HepG2 (cell line): ENCODE measurements at regions not wholly inside any gene's neighbourhood (a gene's known extent, or its start where the extent isn't known, plus 50 kb on each side); places are given as distances from the start of the nearest gene placed in this dataset.

Experiments used
- ATAC-seq: fragments of 200-7000 bp; cut with Tn5 transposase; 3 replicates; pipeline ENCODE4 v1.9.1; 2020; ENCODE audit warnings: mild to moderate bottlenecking, moderate library complexity
- BruUV-seq: library from RNA; stranded (reverse); fragments of 400-500 nt; replicated peaks from 2 replicates; lab custom pipeline; 2021; lab: Mats Ljungman, UMichigan
- CTCF ChIA-PET: fragments of 300-600 bp; formaldehyde crosslinking; extraction: SDS; loops from one replicate; lab custom pipeline; 2021; ENCODE audit warnings: low total read pairs, inconsistent platforms, low intra/inter-chr PET ratio; lab: Yijun Ruan, JAX
- POLR2A ChIA-PET: fragments of 350-600 bp; sonication (Branson Sonifier 250); formaldehyde crosslinking; loops from one replicate; lab custom pipeline; 2020; ENCODE audit warnings: antibody characterized with exemption, inconsistent platforms; lab: Yijun Ruan, JAX
- DNase-seq: peaks from one replicate; pipeline ENCODE4 v3.0.0-alpha.2; 2015; ENCODE audit warnings: low spot score
- FAIRE-seq: peaks from 3 replicates; lab custom pipeline; 2011; peaks lifted over from hg19 to GRCh38; lab: Jason Lieb, UNC
- H2AFZ ChIP-seq: one replicate; pipeline ENCODE4 v1.6.1; 2011; ENCODE audit warnings: low read length, inconsistent platforms
- H3K27ac ChIP-seq: fragments of 300-600 bp; 3 replicates; pipeline ENCODE4 v1.8.0; 2011; ENCODE audit warnings: mixed run types, mild to moderate bottlenecking, mixed read lengths, low read length, inconsistent platforms; ENCODE audit not compliant: insufficient read depth; ENCODE audit errors: extremely low read length
- H3K27me3 ChIP-seq, 2 experiments: fragments of 200-600 bp in 1 of 2; 2 replicates in 1 of 2; 3 replicates in 1 of 2; pipeline versions ENCODE4 v1.6.0 to v1.8.0; 2011; ENCODE audit warnings: low read length in 2 of 2, mild to moderate bottlenecking in 2 of 2, moderate library complexity in 2 of 2, inconsistent platforms in 1 of 2; ENCODE audit not compliant: insufficient read depth in 2 of 2, control insufficient read depth in 1 of 2
- H3K36me3 ChIP-seq, 2 experiments: fragments of 200-600 bp in 1 of 2; replicated peaks in 1 of 2; 2 replicates in 1 of 2; 3 replicates in 1 of 2; pipeline versions ENCODE4 v1.5.1 to v1.8.0; 2011; ENCODE audit warnings: low read length in 2 of 2, inconsistent platforms in 1 of 2; ENCODE audit not compliant: insufficient read depth in 2 of 2, control insufficient read depth in 1 of 2
- H3K4me1 ChIP-seq: 2 replicates; pipeline ENCODE4 v1.5.1; 2012; ENCODE audit warnings: low read length, inconsistent platforms; ENCODE audit not compliant: insufficient read depth
- H3K4me2 ChIP-seq: 2 replicates; pipeline ENCODE4 v1.6.0; 2011; ENCODE audit warnings: low read depth, low read length, inconsistent platforms
- H3K4me3 ChIP-seq, 3 experiments: fragments of 200-600 bp in 1 of 3; sonication (generic), shearing (Covaris generic) in 1 of 3; replicated peaks in 1 of 3; 2 replicates each; pipeline ENCODE4 v1.5.1; 2011 to 2016; ENCODE audit warnings: low read length in 3 of 3, inconsistent platforms in 2 of 3, low read depth in 2 of 3, mild to moderate bottlenecking in 2 of 3, control low read depth in 1 of 3, mixed read lengths in 1 of 3; ENCODE audit not compliant: insufficient read depth in 1 of 3
- H3K79me2 ChIP-seq: one replicate; pipeline ENCODE4 v1.6.1; 2011; ENCODE audit warnings: low read length, inconsistent platforms; ENCODE audit not compliant: insufficient read depth
- H3K9ac ChIP-seq: 2 replicates; pipeline ENCODE4 v1.6.0; 2011; ENCODE audit warnings: mild to moderate bottlenecking, low read depth, low read length, inconsistent platforms; ENCODE audit not compliant: insufficient read depth
- H3K9me3 ChIP-seq: 2 replicates; pipeline ENCODE4 v1.5.1; 2012; ENCODE audit warnings: mild to moderate bottlenecking, low read length
- H4K20me1 ChIP-seq: 2 replicates; pipeline ENCODE4 v1.6.0; 2011; ENCODE audit warnings: inconsistent platforms, mild to moderate bottlenecking, low read length, moderate library complexity; ENCODE audit not compliant: insufficient read depth
- ADNP ChIP-seq: sonication (generic); formaldehyde crosslinking; IDR thresholded peaks from 2 replicates; pipeline ENCODE4 v1.4.0; 2020; ENCODE audit warnings: missing genetic modification reagents
- GATAD1 ChIP-seq: IDR thresholded peaks from 2 replicates; pipeline ENCODE4 v1.6.1; 2016; ENCODE audit warnings: missing genetic modification reagents, missing compliant biosample characterization
- HNRNPL ChIP-seq: fragments of 200-400 bp; formaldehyde crosslinking; IDR thresholded peaks from 2 replicates; pipeline ENCODE4 v1.6.1; 2017; ENCODE audit warnings: mild to moderate bottlenecking, low read depth, low read length
- NBN ChIP-seq: fragments of 450-650 bp; conservative IDR thresholded peaks from 2 replicates; pipeline ENCODE4 v1.6.1; 2017
- NPAS2 ChIP-seq: sonication (generic); formaldehyde crosslinking; IDR thresholded peaks from 2 replicates; pipeline ENCODE4 v1.8.0; 2022; ENCODE audit warnings: mild to moderate bottlenecking, missing genetic modification reagents, borderline replicate concordance
- SIN3A ChIP-seq: IDR thresholded peaks from 2 replicates; pipeline ENCODE4 v1.6.1; 2011; ENCODE audit warnings: low read depth, mild to moderate bottlenecking, control low read depth, low read length, borderline replicate concordance
- SP2 ChIP-seq: sonication (generic); formaldehyde crosslinking; IDR thresholded peaks from 2 replicates; pipeline ENCODE4 v1.5.1; 2020; ENCODE audit warnings: mild to moderate bottlenecking, missing genetic modification reagents
- ZNF24 ChIP-seq: fragments of 450-650 bp; IDR thresholded peaks from 2 replicates; pipeline ENCODE4 v1.6.1; 2017; ENCODE audit warnings: antibody characterized with exemption, mild to moderate bottlenecking
- WGBS: methylation state at CpG from one replicate; pipeline ENCODE4 v1.1.6; 2017; ENCODE audit warnings: low lambda C conversion rate; 5-methylcytosine and 5-hydroxymethylcytosine counted together
- in situ Hi-C: cut with HindIII; loops from 2 replicates; pipeline ENCODE4 v1.10.0; 2017; ENCODE audit warnings: low pct_unique_long_range_greater_than_20kb; ENCODE audit not compliant: extremely low pct_ligation_motif_present
- intact Hi-C: fragments of 100-400 bp; cut with micrococcal nuclease; formaldehyde crosslinking; loops from one replicate; pipeline ENCODE4 v1.10.0; 2022; ENCODE audit not compliant: unreplicated experiment
- TF ChIP-seq, protein P1 (sequence below): sonication (generic); formaldehyde crosslinking; IDR thresholded peaks from 2 replicates; pipeline ENCODE4 v1.5.0; 2020; ENCODE audit warnings: missing genetic modification reagents, mild to moderate bottlenecking, borderline replicate concordance
- TF ChIP-seq, protein P2 (sequence below): sonication (generic); formaldehyde crosslinking; IDR thresholded peaks from 2 replicates; pipeline ENCODE4 v1.5.0; 2020; ENCODE audit warnings: missing genetic modification reagents
- TF ChIP-seq, protein P3 (sequence below): sonication (generic); formaldehyde crosslinking; IDR thresholded peaks from 2 replicates; pipeline ENCODE4 v1.5.0; 2020; ENCODE audit warnings: mild to moderate bottlenecking, missing genetic modification reagents
- TF ChIP-seq, protein P4 (sequence below): sonication (generic); formaldehyde crosslinking; IDR thresholded peaks from 2 replicates; pipeline ENCODE4 v1.8.1; 2022; ENCODE audit warnings: low read depth, mild to moderate bottlenecking, missing genetic modification reagents
- TF ChIP-seq, protein P5 (sequence below): sonication (generic); formaldehyde crosslinking; IDR thresholded peaks from 2 replicates; pipeline ENCODE4 v1.5.0; 2020; ENCODE audit warnings: mild to moderate bottlenecking, missing genetic modification reagents

DNA sequence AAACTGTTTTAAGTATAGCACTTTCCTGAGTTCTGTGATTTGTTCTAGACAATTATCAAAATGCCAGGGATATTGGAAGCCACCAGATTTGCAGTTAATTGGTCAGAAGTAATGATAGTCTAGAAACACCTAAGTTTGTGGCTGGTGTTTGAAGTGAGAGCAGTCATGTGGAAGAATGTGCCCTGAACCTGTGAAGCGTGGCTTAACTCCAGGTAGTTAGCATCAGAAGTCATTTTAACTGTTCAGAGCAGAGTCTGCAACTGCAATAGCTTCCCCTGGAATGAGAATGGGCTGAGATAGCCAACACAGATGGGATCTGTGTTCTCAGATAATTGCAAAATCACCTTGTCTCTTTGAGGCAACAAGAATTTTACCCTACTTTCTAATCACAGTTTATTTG lies 255.1 kb upstream of the GK2 start (continued):
- TF ChIP-seq, protein P1, sequence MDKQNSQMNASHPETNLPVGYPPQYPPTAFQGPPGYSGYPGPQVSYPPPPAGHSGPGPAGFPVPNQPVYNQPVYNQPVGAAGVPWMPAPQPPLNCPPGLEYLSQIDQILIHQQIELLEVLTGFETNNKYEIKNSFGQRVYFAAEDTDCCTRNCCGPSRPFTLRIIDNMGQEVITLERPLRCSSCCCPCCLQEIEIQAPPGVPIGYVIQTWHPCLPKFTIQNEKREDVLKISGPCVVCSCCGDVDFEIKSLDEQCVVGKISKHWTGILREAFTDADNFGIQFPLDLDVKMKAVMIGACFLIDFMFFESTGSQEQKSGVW (CRISPR knock-in tag) = no peak
- TF ChIP-seq GATAD1 = no peak

DNA sequence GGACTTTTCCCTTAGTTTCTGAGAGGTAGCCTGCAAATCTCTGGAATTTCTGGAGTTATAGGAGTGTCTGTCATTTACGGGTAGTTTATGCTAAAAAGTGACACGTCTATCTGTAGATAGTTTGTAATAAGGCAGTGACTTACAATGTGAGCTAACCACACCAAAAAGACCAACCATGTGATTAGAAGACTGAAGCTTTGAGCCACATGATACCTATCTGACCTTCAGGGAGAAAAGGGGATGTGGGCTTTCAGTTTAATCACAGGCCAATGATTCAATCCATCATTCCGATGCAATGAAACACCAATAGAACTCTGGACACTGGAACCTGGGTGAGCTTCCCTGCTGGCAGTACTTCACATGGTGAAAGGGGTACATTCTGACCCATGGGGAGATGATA lies 254.6 kb upstream of the GK2 start:
- POLR2A ChIA-PET = no interaction called here
- no peak for ATAC-seq
- no peak for TF ChIP-seq NPAS2
- TF ChIP-seq, protein P2, sequence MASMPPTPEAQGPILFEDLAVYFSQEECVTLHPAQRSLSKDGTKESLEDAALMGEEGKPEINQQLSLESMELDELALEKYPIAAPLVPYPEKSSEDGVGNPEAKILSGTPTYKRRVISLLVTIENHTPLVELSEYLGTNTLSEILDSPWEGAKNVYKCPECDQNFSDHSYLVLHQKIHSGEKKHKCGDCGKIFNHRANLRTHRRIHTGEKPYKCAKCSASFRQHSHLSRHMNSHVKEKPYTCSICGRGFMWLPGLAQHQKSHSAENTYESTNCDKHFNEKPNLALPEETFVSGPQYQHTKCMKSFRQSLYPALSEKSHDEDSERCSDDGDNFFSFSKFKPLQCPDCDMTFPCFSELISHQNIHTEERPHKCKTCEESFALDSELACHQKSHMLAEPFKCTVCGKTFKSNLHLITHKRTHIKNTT (CRISPR knock-in tag) = no peak
- no peak for TF ChIP-seq ADNP (CRISPR knock-in tag)
- TF ChIP-seq ZNF24 = no peak
- TF ChIP-seq, protein P3, sequence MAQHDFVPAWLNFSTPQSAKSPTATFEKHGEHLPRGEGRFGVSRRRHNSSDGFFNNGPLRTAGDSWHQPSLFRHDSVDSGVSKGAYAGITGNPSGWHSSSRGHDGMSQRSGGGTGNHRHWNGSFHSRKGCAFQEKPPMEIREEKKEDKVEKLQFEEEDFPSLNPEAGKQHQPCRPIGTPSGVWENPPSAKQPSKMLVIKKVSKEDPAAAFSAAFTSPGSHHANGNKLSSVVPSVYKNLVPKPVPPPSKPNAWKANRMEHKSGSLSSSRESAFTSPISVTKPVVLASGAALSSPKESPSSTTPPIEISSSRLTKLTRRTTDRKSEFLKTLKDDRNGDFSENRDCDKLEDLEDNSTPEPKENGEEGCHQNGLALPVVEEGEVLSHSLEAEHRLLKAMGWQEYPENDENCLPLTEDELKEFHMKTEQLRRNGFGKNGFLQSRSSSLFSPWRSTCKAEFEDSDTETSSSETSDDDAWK = no peak
- TF ChIP-seq NBN = no peak
- TF ChIP-seq, protein P4, sequence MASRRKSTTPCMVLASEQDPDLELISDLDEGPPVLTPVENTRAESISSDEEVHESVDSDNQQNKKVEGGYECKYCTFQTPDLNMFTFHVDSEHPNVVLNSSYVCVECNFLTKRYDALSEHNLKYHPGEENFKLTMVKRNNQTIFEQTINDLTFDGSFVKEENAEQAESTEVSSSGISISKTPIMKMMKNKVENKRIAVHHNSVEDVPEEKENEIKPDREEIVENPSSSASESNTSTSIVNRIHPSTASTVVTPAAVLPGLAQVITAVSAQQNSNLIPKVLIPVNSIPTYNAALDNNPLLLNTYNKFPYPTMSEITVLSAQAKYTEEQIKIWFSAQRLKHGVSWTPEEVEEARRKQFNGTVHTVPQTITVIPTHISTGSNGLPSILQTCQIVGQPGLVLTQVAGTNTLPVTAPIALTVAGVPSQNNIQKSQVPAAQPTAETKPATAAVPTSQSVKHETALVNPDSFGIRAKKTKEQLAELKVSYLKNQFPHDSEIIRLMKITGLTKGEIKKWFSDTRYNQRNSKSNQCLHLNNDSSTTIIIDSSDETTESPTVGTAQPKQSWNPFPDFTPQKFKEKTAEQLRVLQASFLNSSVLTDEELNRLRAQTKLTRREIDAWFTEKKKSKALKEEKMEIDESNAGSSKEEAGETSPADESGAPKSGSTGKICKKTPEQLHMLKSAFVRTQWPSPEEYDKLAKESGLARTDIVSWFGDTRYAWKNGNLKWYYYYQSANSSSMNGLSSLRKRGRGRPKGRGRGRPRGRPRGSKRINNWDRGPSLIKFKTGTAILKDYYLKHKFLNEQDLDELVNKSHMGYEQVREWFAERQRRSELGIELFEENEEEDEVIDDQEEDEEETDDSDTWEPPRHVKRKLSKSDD (CRISPR knock-in tag) = no peak
- no peak for TF ChIP-seq SP2 (CRISPR knock-in tag)
- TF ChIP-seq SIN3A = no peak
- TF ChIP-seq, protein P5, sequence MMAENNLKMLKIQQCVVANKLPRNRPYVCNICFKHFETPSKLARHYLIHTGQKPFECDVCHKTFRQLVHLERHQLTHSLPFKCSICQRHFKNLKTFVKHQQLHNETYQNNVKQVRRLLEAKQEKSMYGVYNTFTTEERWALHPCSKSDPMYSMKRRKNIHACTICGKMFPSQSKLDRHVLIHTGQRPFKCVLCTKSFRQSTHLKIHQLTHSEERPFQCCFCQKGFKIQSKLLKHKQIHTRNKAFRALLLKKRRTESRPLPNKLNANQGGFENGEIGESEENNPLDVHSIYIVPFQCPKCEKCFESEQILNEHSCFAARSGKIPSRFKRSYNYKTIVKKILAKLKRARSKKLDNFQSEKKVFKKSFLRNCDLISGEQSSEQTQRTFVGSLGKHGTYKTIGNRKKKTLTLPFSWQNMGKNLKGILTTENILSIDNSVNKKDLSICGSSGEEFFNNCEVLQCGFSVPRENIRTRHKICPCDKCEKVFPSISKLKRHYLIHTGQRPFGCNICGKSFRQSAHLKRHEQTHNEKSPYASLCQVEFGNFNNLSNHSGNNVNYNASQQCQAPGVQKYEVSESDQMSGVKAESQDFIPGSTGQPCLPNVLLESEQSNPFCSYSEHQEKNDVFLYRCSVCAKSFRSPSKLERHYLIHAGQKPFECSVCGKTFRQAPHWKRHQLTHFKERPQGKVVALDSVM (CRISPR knock-in tag) = no peak
- no peak for TF ChIP-seq HNRNPL

More for the DNA sequence above, 254.6 kb upstream of the GK2 start:
- no peaks in the 10 kb centered on the region for H3K79me2 ChIP-seq
- CTCF ChIA-PET = no interaction called here
- H3K36me3 ChIP-seq = no peaks in the 10 kb centered on the region
- H3K9ac ChIP-seq = no peak overlapping the region
- H3K4me2 ChIP-seq = no peak overlapping the region
- WGBS = 2% methylated on average over 3 of the region's 3 CpGs
- no TSS peak for BruUV-seq
- no peaks in the 10 kb centered on the region for H4K20me1 ChIP-seq
- intact Hi-C loops = no loop called here
- no peak for DNase-seq
- H3K9me3 ChIP-seq = peaks cover 2% of the 10 kb centered on the region; the same call in 1 of the 2 replicates
- in situ Hi-C loops = no loop called here
- no peaks in the 10 kb centered on the region for H3K4me1 ChIP-seq
- H3K27ac ChIP-seq = no peak overlapping the region
- no peak overlapping the region for H3K4me3 ChIP-seq
- no peak overlapping the region for H2AFZ ChIP-seq
- no peak for FAIRE-seq
- no peaks in the 10 kb centered on the region; a peak in 1 of 5 replicates for H3K27me3 ChIP-seq
